Keratinocyte (primary cell): ENCODE measurements at regions not wholly inside any gene's neighbourhood (a gene's known extent, or its start where the extent isn't known, plus 50 kb on each side); places are given as distances from the start of the nearest gene placed in this dataset.

Source experiments
- DNase-seq: peaks from one replicate; pipeline ENCODE4 v3.0.0-alpha.2; 2011; ENCODE audit warnings: low read depth, missing footprints, low spot score
- FAIRE-seq: peaks from 2 replicates; lab custom pipeline; 2011; peaks lifted over from hg19 to GRCh38; lab: Jason Lieb, UNC
- H2AFZ ChIP-seq: 2 replicates; pipeline ENCODE4 v1.6.0; 2012; ENCODE audit warnings: low read length, control low read depth, inconsistent platforms; ENCODE audit not compliant: control insufficient read depth
- H3K27ac ChIP-seq: 2 replicates; pipeline ENCODE4 v1.5.1; 2011; ENCODE audit warnings: low read length; ENCODE audit not compliant: control insufficient read depth, insufficient read depth
- H3K27me3 ChIP-seq: 3 replicates; pipeline ENCODE4 v1.6.0; 2011; ENCODE audit warnings: low read length; ENCODE audit not compliant: control insufficient read depth, insufficient read depth; ENCODE audit errors: extremely low read depth
- H3K36me3 ChIP-seq, 2 experiments: 2 replicates in 1 of 2; 3 replicates in 1 of 2; pipeline ENCODE4 v1.5.1; 2011; ENCODE audit warnings: low read length in 2 of 2, mild to moderate bottlenecking in 1 of 2; ENCODE audit not compliant: control insufficient read depth in 2 of 2, insufficient read depth in 2 of 2; ENCODE audit errors: extremely low read depth in 1 of 2
- H3K4me1 ChIP-seq: 3 replicates; pipeline ENCODE4 v1.5.1; 2011; ENCODE audit warnings: low read length; ENCODE audit not compliant: control insufficient read depth, insufficient read depth; ENCODE audit errors: extremely low read depth
- H3K4me2 ChIP-seq: 3 replicates; pipeline ENCODE4 v1.6.0; 2011; ENCODE audit warnings: low read depth, low read length; ENCODE audit not compliant: control insufficient read depth, insufficient read depth; ENCODE audit errors: extremely low read depth
- H3K4me3 ChIP-seq, 3 experiments: fragments of 200-600 bp in 1 of 3; sonication (generic) in 1 of 3; 2 replicates in 2 of 3; 3 replicates in 1 of 3; pipeline ENCODE4 v1.5.1; 2011 to 2016; ENCODE audit warnings: low read length in 3 of 3, mild to moderate bottlenecking in 3 of 3, control low read depth in 2 of 3, inconsistent platforms in 1 of 3, low read depth in 1 of 3, mixed read lengths in 1 of 3, mixed run types in 1 of 3, moderate library complexity in 1 of 3; ENCODE audit not compliant: control insufficient read depth in 2 of 3, insufficient read depth in 2 of 3; ENCODE audit errors: extremely low read depth in 1 of 3
- H3K79me2 ChIP-seq: 2 replicates; pipeline ENCODE4 v1.6.0; 2012; ENCODE audit warnings: low read length; ENCODE audit not compliant: control insufficient read depth, insufficient read depth
- H3K9ac ChIP-seq: 3 replicates; pipeline ENCODE4 v1.6.0; 2011; ENCODE audit warnings: low read length; ENCODE audit not compliant: control insufficient read depth, insufficient read depth; ENCODE audit errors: extremely low read depth
- H3K9me1 ChIP-seq: 3 replicates; pipeline ENCODE4 v1.6.0; 2011; ENCODE audit warnings: low read length; ENCODE audit not compliant: control insufficient read depth, insufficient read depth; ENCODE audit errors: extremely low read depth
- H3K9me3 ChIP-seq: 2 replicates; pipeline ENCODE4 v1.5.1; 2012; ENCODE audit warnings: low read depth, low read length; ENCODE audit not compliant: control insufficient read depth
- H4K20me1 ChIP-seq: 3 replicates; pipeline ENCODE4 v1.6.0; 2011; ENCODE audit warnings: low read length; ENCODE audit not compliant: control insufficient read depth, insufficient read depth; ENCODE audit errors: extremely low read depth
- EZH2 ChIP-seq: IDR thresholded peaks from one replicate; pipeline ENCODE4 v1.6.1; 2012; ENCODE audit warnings: inconsistent platforms, mild to moderate bottlenecking, low read length, moderate library complexity
- dilution Hi-C: fragments of 300-500 bp; cut with MboI; formaldehyde crosslinking; loops from one replicate; pipeline ENCODE4 v1.7.0; 2020; ENCODE audit warnings: low sequenced_read_pairs; ENCODE audit not compliant: extremely low pct_ligation_motif_present
- TF ChIP-seq, protein P1 (sequence below), 3 experiments: IDR thresholded peaks in 1 of 3; conservative IDR thresholded peaks in 1 of 3; optimal IDR thresholded peaks in 1 of 3; 2 replicates in 2 of 3; 3 replicates in 1 of 3; pipeline versions ENCODE3 to v1.5.1; 2011; ENCODE audit warnings: low read length in 3 of 3, mild to moderate bottlenecking in 3 of 3, moderate library complexity in 2 of 3, control low read depth in 1 of 3, inconsistent platforms in 1 of 3; ENCODE audit not compliant: insufficient read depth in 2 of 3; ENCODE audit errors: extremely low read depth in 1 of 3

DNA sequence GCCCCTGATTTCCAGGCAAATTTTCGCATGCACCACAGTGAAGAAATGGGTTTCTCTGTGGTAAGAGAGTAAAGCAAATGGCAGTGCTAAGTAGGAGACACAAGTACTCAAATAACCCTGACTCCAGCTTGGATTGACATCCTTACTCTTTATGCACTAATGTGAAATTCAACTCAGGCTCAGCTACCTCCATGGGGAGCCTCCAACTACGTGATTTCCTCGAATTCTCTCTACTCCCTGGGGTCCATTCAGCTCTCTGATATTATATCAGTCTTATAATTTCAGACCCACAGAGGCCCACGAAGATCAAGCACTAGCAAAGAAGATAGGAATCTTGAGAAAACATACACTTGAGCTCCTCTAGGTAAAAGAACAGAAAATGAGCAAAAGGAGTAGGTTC lies 407.6 kb upstream of the CCDC54 start:
- no peak overlapping the region for H2AFZ ChIP-seq
- no peaks in the 10 kb centered on the region for H3K9me3 ChIP-seq
- H3K27ac ChIP-seq = no peak overlapping the region
- no peak overlapping the region for H3K4me2 ChIP-seq
- no peak for DNase-seq
- no peaks in the 10 kb centered on the region for H3K36me3 ChIP-seq
- no peaks in the 10 kb centered on the region for H4K20me1 ChIP-seq
- no peaks in the 10 kb centered on the region for H3K9me1 ChIP-seq
- H3K4me1 ChIP-seq = no peaks in the 10 kb centered on the region
- no peak for FAIRE-seq
- H3K79me2 ChIP-seq = no peaks in the 10 kb centered on the region
- H3K4me3 ChIP-seq = no peak overlapping the region
- no peak for TF ChIP-seq EZH2
- TF ChIP-seq, protein P1, sequence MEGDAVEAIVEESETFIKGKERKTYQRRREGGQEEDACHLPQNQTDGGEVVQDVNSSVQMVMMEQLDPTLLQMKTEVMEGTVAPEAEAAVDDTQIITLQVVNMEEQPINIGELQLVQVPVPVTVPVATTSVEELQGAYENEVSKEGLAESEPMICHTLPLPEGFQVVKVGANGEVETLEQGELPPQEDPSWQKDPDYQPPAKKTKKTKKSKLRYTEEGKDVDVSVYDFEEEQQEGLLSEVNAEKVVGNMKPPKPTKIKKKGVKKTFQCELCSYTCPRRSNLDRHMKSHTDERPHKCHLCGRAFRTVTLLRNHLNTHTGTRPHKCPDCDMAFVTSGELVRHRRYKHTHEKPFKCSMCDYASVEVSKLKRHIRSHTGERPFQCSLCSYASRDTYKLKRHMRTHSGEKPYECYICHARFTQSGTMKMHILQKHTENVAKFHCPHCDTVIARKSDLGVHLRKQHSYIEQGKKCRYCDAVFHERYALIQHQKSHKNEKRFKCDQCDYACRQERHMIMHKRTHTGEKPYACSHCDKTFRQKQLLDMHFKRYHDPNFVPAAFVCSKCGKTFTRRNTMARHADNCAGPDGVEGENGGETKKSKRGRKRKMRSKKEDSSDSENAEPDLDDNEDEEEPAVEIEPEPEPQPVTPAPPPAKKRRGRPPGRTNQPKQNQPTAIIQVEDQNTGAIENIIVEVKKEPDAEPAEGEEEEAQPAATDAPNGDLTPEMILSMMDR (optimal IDR thresholded peaks at IDR 0.05 in 1 of 3, IDR thresholded peaks at IDR 0.05 in 1 of 3, conservative IDR thresholded peaks at IDR 0.05 in 1 of 3; ENCODE audit: extremely low read depth in 1 of 3, insufficient read depth in 2 of 3, low read length in 3 of 3) = no peak
- no peaks in the 10 kb centered on the region for H3K27me3 ChIP-seq
- H3K9ac ChIP-seq = no peak overlapping the region
- dilution Hi-C loops = no loop called here

DNA sequence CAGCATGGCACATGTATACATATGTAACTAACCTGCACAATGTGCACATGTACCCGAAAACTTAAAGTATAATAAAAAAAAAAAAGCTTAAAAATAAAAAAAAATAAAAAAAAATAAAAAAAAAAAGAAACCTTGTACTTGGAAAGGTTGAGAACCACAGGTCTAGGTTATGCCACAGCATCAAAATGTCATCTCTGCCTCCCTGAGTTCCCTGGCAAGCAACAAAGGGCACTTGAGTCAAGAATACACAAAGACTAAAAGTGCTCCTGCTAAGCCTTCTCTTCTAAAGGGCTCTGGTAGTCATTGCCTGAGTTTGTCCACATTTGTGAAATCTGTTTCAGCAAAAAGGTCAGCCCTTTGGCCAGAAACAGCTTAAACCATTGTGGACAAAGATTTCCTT lies 395.8 kb upstream of the CCDC54 start:
- H3K4me1 ChIP-seq = no peaks in the 10 kb centered on the region
- FAIRE-seq = no peak
- H3K27ac ChIP-seq = no peak overlapping the region
- H3K9me3 ChIP-seq = no peaks in the 10 kb centered on the region
- no peaks in the 10 kb centered on the region for H3K36me3 ChIP-seq
- no peaks in the 10 kb centered on the region for H3K27me3 ChIP-seq
- H3K9me1 ChIP-seq = no peaks in the 10 kb centered on the region
- no peak overlapping the region for H3K4me3 ChIP-seq
- dilution Hi-C loops = no loop called here
- no peaks in the 10 kb centered on the region for H4K20me1 ChIP-seq
- no peak for TF ChIP-seq EZH2
- TF ChIP-seq, protein P1 (optimal IDR thresholded peaks at IDR 0.05 in 1 of 3, IDR thresholded peaks at IDR 0.05 in 1 of 3, conservative IDR thresholded peaks at IDR 0.05 in 1 of 3; ENCODE audit: extremely low read depth in 1 of 3, insufficient read depth in 2 of 3, low read length in 3 of 3) = no peak
- H2AFZ ChIP-seq = no peak overlapping the region
- H3K4me2 ChIP-seq = no peak overlapping the region
- no peak overlapping the region for H3K9ac ChIP-seq
- no peaks in the 10 kb centered on the region for H3K79me2 ChIP-seq
- no peak for DNase-seq
